ENCODE measurements at regions not wholly inside any gene's neighbourhood (a gene's known extent, or its start where the extent isn't known, plus 50 kb on each side); places are given as distances from the start of the nearest gene placed in this dataset.

- FAIRE-seq (no peak), ATAC-seq (no peak), DNase-seq (ENCODE audit: low spot score) (no peak)
- H4K20me1 ChIP-seq (ENCODE audit: insufficient read depth, low read length): no peaks in the 10 kb centered on the region
- no peak overlapping the region for H3K4me3 ChIP-seq (replicated peaks in 1 of 3; ENCODE audit: insufficient read depth in 1 of 3, low read depth in 2 of 3, low read length in 3 of 3)
- H2AFZ ChIP-seq (ENCODE audit: low read length): no peak overlapping the region
- intact Hi-C loops (cut with micrococcal nuclease; ENCODE audit: unreplicated experiment): no loop called here
- no peaks in the 10 kb centered on the region for H3K9me3 ChIP-seq (ENCODE audit: low read length)
- ChIA-PET POLR2A (no interaction called here), CTCF (ENCODE audit: low intra/inter-chr PET ratio, low total read pairs) (no interaction called here)
- H3K79me2 ChIP-seq (ENCODE audit: insufficient read depth, low read length): no peaks in the 10 kb centered on the region
- whole genome bisulfite sequencing (ENCODE audit: low lambda C conversion rate): 66% methylated on average over 4 of the region's 10 CpGs
- peaks cover 4 to 27% of the 10 kb centered on the region in 2 experiments; a peak in 2 of 5 replicates for H3K27me3 ChIP-seq (ENCODE audit: control insufficient read depth in 1 of 2, insufficient read depth in 2 of 2, low read length in 2 of 2)
- H3K36me3 ChIP-seq (replicated peaks in 1 of 2; ENCODE audit: control insufficient read depth in 1 of 2, insufficient read depth in 2 of 2, low read length in 2 of 2): no peaks in the 10 kb centered on the region
- H3K27ac ChIP-seq (ENCODE audit: extremely low read length, insufficient read depth, low read length): no peak overlapping the region
- TF ChIP-seq ZBTB20 (CRISPR knock-in tag; IDR thresholded peaks at IDR 0.05; ENCODE audit: borderline replicate concordance, low read depth) (no peak), ZSCAN9 (CRISPR knock-in tag; IDR thresholded peaks at IDR 0.05; ENCODE audit: borderline replicate concordance) (no peak), ZNF839 (CRISPR knock-in tag; IDR thresholded peaks at IDR 0.05; ENCODE audit: borderline replicate concordance) (no peak), ZNF121 (CRISPR knock-in tag; IDR thresholded peaks at IDR 0.05) (no peak), GLMP (CRISPR knock-in tag; IDR thresholded peaks at IDR 0.05; ENCODE audit: borderline replicate concordance) (no peak), HBP1 (CRISPR knock-in tag; IDR thresholded peaks at IDR 0.05; ENCODE audit: low read depth) (no peak), ZNF768 (CRISPR knock-in tag; IDR thresholded peaks at IDR 0.05) (no peak), ZNF546 (CRISPR knock-in tag; conservative IDR thresholded peaks at IDR 0.05) (no peak), CHD4 (IDR thresholded peaks at IDR 0.05; ENCODE audit: borderline replicate concordance, low read length) (no peak), NR3C1 (CRISPR knock-in tag; IDR thresholded peaks at IDR 0.05) (no peak), NFAT5 (CRISPR knock-in tag; IDR thresholded peaks at IDR 0.05) (no peak), ZNF496 (CRISPR knock-in tag; IDR thresholded peaks at IDR 0.05; ENCODE audit: insufficient replicate concordance) (no peak), FLYWCH1 (CRISPR knock-in tag; IDR thresholded peaks at IDR 0.05) (no peak), SSRP1 (CRISPR knock-in tag; IDR thresholded peaks at IDR 0.05) (no peak), FOXC1 (CRISPR knock-in tag; IDR thresholded peaks at IDR 0.05; ENCODE audit: borderline replicate concordance) (no peak)
- no peak overlapping the region for H3K9ac ChIP-seq (ENCODE audit: insufficient read depth, low read depth, low read length)
- H3K4me2 ChIP-seq (ENCODE audit: low read depth, low read length): no peak overlapping the region
- in situ Hi-C loops (cut with HindIII; ENCODE audit: extremely low pct_ligation_motif_present, low pct_unique_long_range_greater_than_20kb): no loop called here
- H3K4me1 ChIP-seq (ENCODE audit: insufficient read depth, low read length): no peaks in the 10 kb centered on the region
- no TSS peak for BruUV-seq (replicated peaks)
Measured at GRCh38 chr3:139778682-139779233, 101.0 kb upstream of the NMNAT3 start.
